ENCODE measurements at regions not wholly inside any gene's neighbourhood (a gene's known extent, or its start where the extent isn't known, plus 50 kb on each side); places are given as distances from the start of the nearest gene placed in this dataset.

GRCh38 chr10:35716776-35717175, 74.7 kb upstream of the FZD8 start:
- no peak overlapping the region for H3K4me3 ChIP-seq (ENCODE audit: low read depth in 1 of 2, low read length in 2 of 2)
- no peaks in the 10 kb centered on the region for H3K4me1 ChIP-seq (ENCODE audit: control insufficient read depth in 2 of 2, insufficient read depth in 2 of 2, low read length in 1 of 2)
- H3K27me3 ChIP-seq (ENCODE audit: control insufficient read depth in 1 of 2, insufficient read depth in 2 of 2, low read length in 2 of 2), result no peaks in the 10 kb centered on the region
- 54 to 68% methylated on average over 1 of the region's 1 CpG for WGBS, 2 donors
- H3K36me3 ChIP-seq (ENCODE audit: control insufficient read depth in 2 of 2, insufficient read depth in 2 of 2, low read length in 1 of 2), result no peaks in the 10 kb centered on the region
- H3K9me3 ChIP-seq (ENCODE audit: control insufficient read depth in 2 of 2, insufficient read depth in 1 of 2, low read depth in 1 of 2, low read length in 1 of 2), result no peaks in the 10 kb centered on the region
- H3K27ac ChIP-seq (ENCODE audit: low read depth in 2 of 2, low read length in 1 of 2), result no peak overlapping the region

- H3K4me3 ChIP-seq (ENCODE audit: low read depth in 1 of 2, low read length in 2 of 2), result no peak overlapping the region
- 70% methylated on average over 3 of the region's 3 CpGs for WGBS, 2 donors
- no peaks in the 10 kb centered on the region for H3K27me3 ChIP-seq (ENCODE audit: control insufficient read depth in 1 of 2, insufficient read depth in 2 of 2, low read length in 2 of 2)
- no peaks in the 10 kb centered on the region for H3K36me3 ChIP-seq (ENCODE audit: control insufficient read depth in 2 of 2, insufficient read depth in 2 of 2, low read length in 1 of 2)
- no peaks in the 10 kb centered on the region for H3K4me1 ChIP-seq (ENCODE audit: control insufficient read depth in 2 of 2, insufficient read depth in 2 of 2, low read length in 1 of 2)
- H3K27ac ChIP-seq (ENCODE audit: low read depth in 2 of 2, low read length in 1 of 2), result no peak overlapping the region
- no peaks in the 10 kb centered on the region for H3K9me3 ChIP-seq (ENCODE audit: control insufficient read depth in 2 of 2, insufficient read depth in 1 of 2, low read depth in 1 of 2, low read length in 1 of 2)
Observed at GRCh38 chr10:35712486-35712885, 70.4 kb upstream of the FZD8 start.

- WGBS, 2 donors, result 69 to 71% methylated on average over 15 of the region's 15 CpGs
- Histone ChIP-seq H3K4me3 (ENCODE audit: low read depth in 1 of 2, low read length in 2 of 2) (no peak overlapping the region), H3K27ac (ENCODE audit: low read depth in 2 of 2, low read length in 1 of 2) (no peak overlapping the region), H3K9me3 (ENCODE audit: control insufficient read depth in 2 of 2, insufficient read depth in 1 of 2, low read depth in 1 of 2, low read length in 1 of 2) (no peaks in the 10 kb centered on the region), H3K4me1 (ENCODE audit: control insufficient read depth in 2 of 2, insufficient read depth in 2 of 2, low read length in 1 of 2) (no peaks in the 10 kb centered on the region), H3K27me3 (ENCODE audit: control insufficient read depth in 1 of 2, insufficient read depth in 2 of 2, low read length in 2 of 2) (no peaks in the 10 kb centered on the region), H3K36me3 (ENCODE audit: control insufficient read depth in 2 of 2, insufficient read depth in 2 of 2, low read length in 1 of 2) (no peaks in the 10 kb centered on the region)
Observed at GRCh38 chr10:35711615-35712411, 69.7 kb upstream of the FZD8 start.

- H3K27me3 ChIP-seq (ENCODE audit: control insufficient read depth in 1 of 2, insufficient read depth in 2 of 2, low read length in 2 of 2), result no peaks in the 10 kb centered on the region
- no peak overlapping the region for H3K4me3 ChIP-seq (ENCODE audit: low read depth in 1 of 2, low read length in 2 of 2)
- no peak overlapping the region for H3K27ac ChIP-seq (ENCODE audit: low read depth in 2 of 2, low read length in 1 of 2)
- no peaks in the 10 kb centered on the region for H3K36me3 ChIP-seq (ENCODE audit: control insufficient read depth in 2 of 2, insufficient read depth in 2 of 2, low read length in 1 of 2)
- WGBS, 2 donors, result 73 to 82% methylated on average over 2 of the region's 2 CpGs
- no peaks in the 10 kb centered on the region for H3K4me1 ChIP-seq (ENCODE audit: control insufficient read depth in 2 of 2, insufficient read depth in 2 of 2, low read length in 1 of 2)
- H3K9me3 ChIP-seq (ENCODE audit: control insufficient read depth in 2 of 2, insufficient read depth in 1 of 2, low read depth in 1 of 2, low read length in 1 of 2), result peaks cover 0 to 3% of the 10 kb centered on the region in 2 donors
Observed at GRCh38 chr10:35707642-35708425, 65.7 kb upstream of the FZD8 start.

- Histone ChIP-seq H3K4me1 (ENCODE audit: control insufficient read depth in 2 of 2, insufficient read depth in 2 of 2, low read length in 1 of 2) (no peaks in the 10 kb centered on the region), H3K4me3 (ENCODE audit: low read depth in 1 of 2, low read length in 2 of 2) (no peak overlapping the region), H3K36me3 (ENCODE audit: control insufficient read depth in 2 of 2, insufficient read depth in 2 of 2, low read length in 1 of 2) (no peaks in the 10 kb centered on the region), H3K27me3 (ENCODE audit: control insufficient read depth in 1 of 2, insufficient read depth in 2 of 2, low read length in 2 of 2) (no peaks in the 10 kb centered on the region), H3K9me3 (ENCODE audit: control insufficient read depth in 2 of 2, insufficient read depth in 1 of 2, low read depth in 1 of 2, low read length in 1 of 2) (peaks cover 0 to 3% of the 10 kb centered on the region in 2 donors), H3K27ac (ENCODE audit: low read depth in 2 of 2, low read length in 1 of 2) (no peak overlapping the region)
- 90 to 93% methylated on average over 3 of the region's 3 CpGs for whole genome bisulfite sequencing, 2 donors
Observed at GRCh38 chr10:35706959-35707358, 64.9 kb upstream of the FZD8 start.

- Histone ChIP-seq H3K4me3 (ENCODE audit: low read depth in 1 of 2, low read length in 2 of 2) (no peak overlapping the region), H3K27ac (ENCODE audit: low read depth in 2 of 2, low read length in 1 of 2) (no peak overlapping the region), H3K36me3 (ENCODE audit: control insufficient read depth in 2 of 2, insufficient read depth in 2 of 2, low read length in 1 of 2) (no peaks in the 10 kb centered on the region), H3K27me3 (ENCODE audit: control insufficient read depth in 1 of 2, insufficient read depth in 2 of 2, low read length in 2 of 2) (no peaks in the 10 kb centered on the region), H3K4me1 (ENCODE audit: control insufficient read depth in 2 of 2, insufficient read depth in 2 of 2, low read length in 1 of 2) (no peaks in the 10 kb centered on the region), H3K9me3 (ENCODE audit: control insufficient read depth in 2 of 2, insufficient read depth in 1 of 2, low read depth in 1 of 2, low read length in 1 of 2) (peaks cover 0 to 3% of the 10 kb centered on the region in 2 donors)
- WGBS, 2 donors, result 85 to 91% methylated on average over 2 of the region's 2 CpGs
Observed at GRCh38 chr10:35705671-35706070, 63.6 kb upstream of the FZD8 start.

GRCh38 chr10:35705051-35705450, 63.0 kb upstream of the FZD8 start:
- no peak overlapping the region for H3K4me3 ChIP-seq (ENCODE audit: low read depth in 1 of 2, low read length in 2 of 2)
- H3K9me3 ChIP-seq (ENCODE audit: control insufficient read depth in 2 of 2, insufficient read depth in 1 of 2, low read depth in 1 of 2, low read length in 1 of 2), result peaks cover 0 to 3% of the 10 kb centered on the region in 2 donors
- no peaks in the 10 kb centered on the region for H3K4me1 ChIP-seq (ENCODE audit: control insufficient read depth in 2 of 2, insufficient read depth in 2 of 2, low read length in 1 of 2)
- WGBS, 2 donors, result 67 to 69% methylated on average over 5 of the region's 5 CpGs
- H3K36me3 ChIP-seq (ENCODE audit: control insufficient read depth in 2 of 2, insufficient read depth in 2 of 2, low read length in 1 of 2), result no peaks in the 10 kb centered on the region
- H3K27me3 ChIP-seq (ENCODE audit: control insufficient read depth in 1 of 2, insufficient read depth in 2 of 2, low read length in 2 of 2), result no peaks in the 10 kb centered on the region
- no peak overlapping the region for H3K27ac ChIP-seq (ENCODE audit: low read depth in 2 of 2, low read length in 1 of 2)

- Histone ChIP-seq H3K27me3 (ENCODE audit: control insufficient read depth in 1 of 2, insufficient read depth in 2 of 2, low read length in 2 of 2) (no peaks in the 10 kb centered on the region), H3K4me3 (ENCODE audit: low read depth in 1 of 2, low read length in 2 of 2) (no peak overlapping the region), H3K27ac (ENCODE audit: low read depth in 2 of 2, low read length in 1 of 2) (no peak overlapping the region), H3K36me3 (ENCODE audit: control insufficient read depth in 2 of 2, insufficient read depth in 2 of 2, low read length in 1 of 2) (no peaks in the 10 kb centered on the region), H3K9me3 (ENCODE audit: control insufficient read depth in 2 of 2, insufficient read depth in 1 of 2, low read depth in 1 of 2, low read length in 1 of 2) (peaks cover 0 to 3% of the 10 kb centered on the region in 2 donors), H3K4me1 (ENCODE audit: control insufficient read depth in 2 of 2, insufficient read depth in 2 of 2, low read length in 1 of 2) (no peaks in the 10 kb centered on the region)
Observed at GRCh38 chr10:35704401-35704800, 62.3 kb upstream of the FZD8 start.

GRCh38 chr10:35700487-35700882, 58.4 kb upstream of the FZD8 start:
- WGBS, 2 donors, result 85 to 88% methylated on average over 12 of the region's 12 CpGs

More at GRCh38 chr10:35700487-35700882, 58.4 kb upstream of the FZD8 start:
- Histone ChIP-seq H3K4me3 (ENCODE audit: low read depth in 1 of 2, low read length in 2 of 2) (no peak overlapping the region), H3K9me3 (ENCODE audit: control insufficient read depth in 2 of 2, insufficient read depth in 1 of 2, low read depth in 1 of 2, low read length in 1 of 2) (peaks cover 0 to 3% of the 10 kb centered on the region in 2 donors), H3K27me3 (ENCODE audit: control insufficient read depth in 1 of 2, insufficient read depth in 2 of 2, low read length in 2 of 2) (no peaks in the 10 kb centered on the region), H3K4me1 (ENCODE audit: control insufficient read depth in 2 of 2, insufficient read depth in 2 of 2, low read length in 1 of 2) (no peaks in the 10 kb centered on the region), H3K36me3 (ENCODE audit: control insufficient read depth in 2 of 2, insufficient read depth in 2 of 2, low read length in 1 of 2) (no peaks in the 10 kb centered on the region), H3K27ac (ENCODE audit: low read depth in 2 of 2, low read length in 1 of 2) (no peak overlapping the region)
